DND-41 (cell line): ENCODE measurements at regions not wholly inside any gene's neighbourhood (a gene's known extent, or its start where the extent isn't known, plus 50 kb on each side); places are given as distances from the start of the nearest gene placed in this dataset.

Experiments used
- EZH2 ChIP-seq: IDR thresholded peaks from 3 replicates; pipeline ENCODE4 v1.6.1; 2012; ENCODE audit warnings: borderline replicate concordance, low read depth, mild to moderate bottlenecking, moderate library complexity, low read length, inconsistent platforms; ENCODE audit not compliant: severe bottlenecking
- TF ChIP-seq, protein P1 (sequence below): IDR thresholded peaks from 2 replicates; pipeline ENCODE4 v1.5.1; 2012; ENCODE audit warnings: borderline replicate concordance, low read length, moderate library complexity, mild to moderate bottlenecking; ENCODE audit not compliant: poor library complexity, severe bottlenecking; ENCODE audit errors: extremely low read depth

DNA sequence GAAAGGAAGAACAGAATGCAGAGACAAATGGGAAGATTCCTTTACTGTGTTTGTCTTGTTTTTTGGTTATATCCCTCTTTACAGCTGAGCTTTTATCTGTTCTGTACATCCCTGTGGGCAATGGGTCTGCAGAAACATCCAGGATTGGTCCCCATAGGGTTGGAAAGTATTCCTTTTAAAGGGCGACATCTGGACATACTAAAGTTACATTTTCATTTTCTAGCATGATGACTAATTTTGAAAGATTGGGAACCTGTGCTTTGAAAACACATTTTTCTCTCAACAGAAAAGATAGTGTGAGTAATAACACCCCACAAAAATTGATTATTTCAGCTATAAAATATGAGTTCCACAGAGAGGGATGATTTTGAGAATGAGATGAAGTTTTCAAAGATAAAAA lies 435.8 kb downstream of the GPAM start:
- TF ChIP-seq, protein P1, sequence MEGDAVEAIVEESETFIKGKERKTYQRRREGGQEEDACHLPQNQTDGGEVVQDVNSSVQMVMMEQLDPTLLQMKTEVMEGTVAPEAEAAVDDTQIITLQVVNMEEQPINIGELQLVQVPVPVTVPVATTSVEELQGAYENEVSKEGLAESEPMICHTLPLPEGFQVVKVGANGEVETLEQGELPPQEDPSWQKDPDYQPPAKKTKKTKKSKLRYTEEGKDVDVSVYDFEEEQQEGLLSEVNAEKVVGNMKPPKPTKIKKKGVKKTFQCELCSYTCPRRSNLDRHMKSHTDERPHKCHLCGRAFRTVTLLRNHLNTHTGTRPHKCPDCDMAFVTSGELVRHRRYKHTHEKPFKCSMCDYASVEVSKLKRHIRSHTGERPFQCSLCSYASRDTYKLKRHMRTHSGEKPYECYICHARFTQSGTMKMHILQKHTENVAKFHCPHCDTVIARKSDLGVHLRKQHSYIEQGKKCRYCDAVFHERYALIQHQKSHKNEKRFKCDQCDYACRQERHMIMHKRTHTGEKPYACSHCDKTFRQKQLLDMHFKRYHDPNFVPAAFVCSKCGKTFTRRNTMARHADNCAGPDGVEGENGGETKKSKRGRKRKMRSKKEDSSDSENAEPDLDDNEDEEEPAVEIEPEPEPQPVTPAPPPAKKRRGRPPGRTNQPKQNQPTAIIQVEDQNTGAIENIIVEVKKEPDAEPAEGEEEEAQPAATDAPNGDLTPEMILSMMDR, result no peak
- TF ChIP-seq EZH2, result no peak
